ENCODE measurements at regions not wholly inside any gene's neighbourhood (a gene's known extent, or its start where the extent isn't known, plus 50 kb on each side); places are given as distances from the start of the nearest gene placed in this dataset.
"Not testable (repeated sequence)": the region's sequence is repeated elsewhere in the genome, so short reads cannot be mapped to it uniquely, and the experiment has no call there.

DNA sequence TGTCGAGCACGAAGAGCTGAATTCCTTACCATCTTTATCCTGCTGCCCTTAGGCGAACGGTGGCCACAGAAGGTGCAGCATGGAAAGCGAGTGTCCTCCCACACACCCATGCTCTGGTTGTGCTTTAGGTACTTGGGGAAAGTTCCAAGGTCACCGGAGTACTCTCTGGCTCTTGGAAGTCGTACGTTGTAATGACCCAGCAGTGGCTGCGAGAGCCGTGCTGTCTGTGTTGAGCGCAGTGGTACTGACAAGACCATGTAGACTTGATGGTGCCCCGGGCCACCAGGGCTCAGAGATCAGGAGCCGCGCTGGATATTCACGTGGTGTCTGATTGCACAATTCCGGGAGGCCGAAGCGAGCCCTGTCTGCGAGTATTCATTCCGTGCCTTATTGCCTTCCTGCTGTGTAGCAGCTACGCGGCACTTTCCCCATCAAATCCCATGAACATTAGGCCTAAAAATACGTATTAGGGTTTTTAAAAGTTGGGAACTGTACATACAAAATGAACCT, 222.0 kb downstream of the ZNF516 start:
- TF ChIP-seq, protein P1, sequence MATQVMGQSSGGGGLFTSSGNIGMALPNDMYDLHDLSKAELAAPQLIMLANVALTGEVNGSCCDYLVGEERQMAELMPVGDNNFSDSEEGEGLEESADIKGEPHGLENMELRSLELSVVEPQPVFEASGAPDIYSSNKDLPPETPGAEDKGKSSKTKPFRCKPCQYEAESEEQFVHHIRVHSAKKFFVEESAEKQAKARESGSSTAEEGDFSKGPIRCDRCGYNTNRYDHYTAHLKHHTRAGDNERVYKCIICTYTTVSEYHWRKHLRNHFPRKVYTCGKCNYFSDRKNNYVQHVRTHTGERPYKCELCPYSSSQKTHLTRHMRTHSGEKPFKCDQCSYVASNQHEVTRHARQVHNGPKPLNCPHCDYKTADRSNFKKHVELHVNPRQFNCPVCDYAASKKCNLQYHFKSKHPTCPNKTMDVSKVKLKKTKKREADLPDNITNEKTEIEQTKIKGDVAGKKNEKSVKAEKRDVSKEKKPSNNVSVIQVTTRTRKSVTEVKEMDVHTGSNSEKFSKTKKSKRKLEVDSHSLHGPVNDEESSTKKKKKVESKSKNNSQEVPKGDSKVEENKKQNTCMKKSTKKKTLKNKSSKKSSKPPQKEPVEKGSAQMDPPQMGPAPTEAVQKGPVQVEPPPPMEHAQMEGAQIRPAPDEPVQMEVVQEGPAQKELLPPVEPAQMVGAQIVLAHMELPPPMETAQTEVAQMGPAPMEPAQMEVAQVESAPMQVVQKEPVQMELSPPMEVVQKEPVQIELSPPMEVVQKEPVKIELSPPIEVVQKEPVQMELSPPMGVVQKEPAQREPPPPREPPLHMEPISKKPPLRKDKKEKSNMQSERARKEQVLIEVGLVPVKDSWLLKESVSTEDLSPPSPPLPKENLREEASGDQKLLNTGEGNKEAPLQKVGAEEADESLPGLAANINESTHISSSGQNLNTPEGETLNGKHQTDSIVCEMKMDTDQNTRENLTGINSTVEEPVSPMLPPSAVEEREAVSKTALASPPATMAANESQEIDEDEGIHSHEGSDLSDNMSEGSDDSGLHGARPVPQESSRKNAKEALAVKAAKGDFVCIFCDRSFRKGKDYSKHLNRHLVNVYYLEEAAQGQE (IDR thresholded peaks at IDR 0.05; ENCODE audit: insufficient replicate concordance, low read depth): no peak
- TF ChIP-seq CTCF (IDR thresholded peaks at IDR 0.05; ENCODE audit: insufficient read depth, low read length) (no peak), SPI1 (IDR thresholded peaks at IDR 0.05; ENCODE audit: borderline replicate concordance, low read depth) (no peak), POLR2AphosphoS5 (IDR thresholded peaks at IDR 0.05; ENCODE audit: low read depth) (no peak), GABPA (IDR thresholded peaks at IDR 0.05; ENCODE audit: low read depth) (no peak)
- Histone ChIP-seq H3K27ac (replicated peaks) (no peak overlapping the region), H3K27me3 (ENCODE audit: insufficient read depth, poor library complexity, severe bottlenecking) (peaks cover 7% of the 10 kb centered on the region), H3K4me3 (replicated peaks; ENCODE audit: insufficient read depth, low read length) (no peak overlapping the region)
- no peak for DNase-seq (ENCODE audit: low read depth in 1 of 2, low spot score in 1 of 2)

DNA sequence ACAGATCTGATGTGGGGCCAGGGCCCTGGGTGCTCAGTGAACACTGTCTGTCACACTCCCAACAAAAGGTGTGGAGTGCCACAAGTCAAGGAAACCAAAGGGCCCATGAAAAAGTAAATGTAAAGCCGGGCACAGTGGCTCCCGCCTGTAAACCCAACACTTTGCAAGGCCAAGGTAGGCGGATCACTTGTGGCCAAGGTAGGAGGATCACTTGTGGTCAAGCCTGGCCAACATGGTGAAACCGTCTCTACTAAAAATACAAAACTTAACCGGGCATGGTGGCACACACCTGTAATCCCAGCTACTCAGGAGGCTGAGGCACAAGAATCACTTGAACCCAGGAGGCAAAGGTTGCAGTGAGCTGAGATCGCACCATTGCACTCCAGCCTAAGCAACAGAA, 227.6 kb downstream of the ZNF516 start:
- not testable (repeated sequence) for H3K27me3 ChIP-seq (ENCODE audit: insufficient read depth, poor library complexity, severe bottlenecking); H3K4me3 ChIP-seq (replicated peaks; ENCODE audit: insufficient read depth, low read length); H3K27ac ChIP-seq (replicated peaks); DNase-seq (ENCODE audit: low read depth in 1 of 2, low spot score in 1 of 2)

GRCh38 chr18:76266236-76266991, 228.6 kb downstream of the ZNF516 start:
- Histone ChIP-seq H3K27me3 (ENCODE audit: insufficient read depth, poor library complexity, severe bottlenecking) (no peaks in the 10 kb centered on the region), H3K27ac (replicated peaks) (no peak overlapping the region), H3K4me3 (replicated peaks; ENCODE audit: insufficient read depth, low read length) (no peak overlapping the region)
- TF ChIP-seq GABPA (IDR thresholded peaks at IDR 0.05; ENCODE audit: low read depth) (no peak), POLR2AphosphoS5 (IDR thresholded peaks at IDR 0.05; ENCODE audit: low read depth) (no peak), CTCF (IDR thresholded peaks at IDR 0.05; ENCODE audit: insufficient read depth, low read length) (no peak), SPI1 (IDR thresholded peaks at IDR 0.05; ENCODE audit: borderline replicate concordance, low read depth) (no peak)
- TF ChIP-seq, protein P1 (IDR thresholded peaks at IDR 0.05; ENCODE audit: insufficient replicate concordance, low read depth): no peak
- no peak for DNase-seq (ENCODE audit: low read depth in 1 of 2, low spot score in 1 of 2)

DNA sequence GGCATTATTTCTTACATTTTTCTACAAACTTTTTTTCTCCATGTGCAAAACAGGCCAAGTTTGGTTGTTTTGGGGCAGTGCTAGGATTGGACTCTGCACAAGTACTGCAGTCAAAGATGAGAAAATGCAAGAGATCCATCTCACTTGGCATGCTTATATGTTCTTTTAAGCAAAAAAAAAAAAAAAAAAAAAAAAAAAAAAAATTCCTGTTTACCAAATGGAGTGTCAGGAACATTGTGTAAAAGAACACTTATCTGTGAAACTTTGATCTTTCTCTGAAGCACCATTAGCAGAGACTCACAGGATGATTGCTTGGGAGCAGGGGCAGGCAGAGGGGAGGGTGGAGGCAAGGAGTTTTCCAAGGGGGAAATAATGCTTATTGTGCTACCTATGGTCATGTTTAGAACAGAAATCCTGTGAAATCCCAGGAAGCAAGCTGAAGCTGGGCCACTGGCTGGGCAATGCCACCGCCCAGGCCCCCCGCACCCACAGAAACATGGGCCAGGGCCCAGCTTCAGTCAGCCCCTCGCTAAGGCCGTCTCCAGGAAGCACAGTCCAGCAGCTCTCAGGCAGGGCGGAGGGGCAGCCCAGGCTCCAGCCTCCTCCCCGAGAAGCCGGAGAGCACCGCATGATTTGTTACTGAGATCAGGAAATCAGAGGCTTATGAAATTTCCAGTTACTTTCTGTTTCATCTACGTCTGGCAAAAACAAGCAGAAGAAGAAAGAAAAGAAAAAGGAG, 229.4 kb downstream of the ZNF516 start:
- Histone ChIP-seq H3K4me3 (replicated peaks; ENCODE audit: insufficient read depth, low read length) (no peak overlapping the region), H3K27ac (replicated peaks) (no peak overlapping the region), H3K27me3 (ENCODE audit: insufficient read depth, poor library complexity, severe bottlenecking) (no peaks in the 10 kb centered on the region)
- DNase-seq (ENCODE audit: low read depth in 1 of 2, low spot score in 1 of 2): no peak
- no peak for TF ChIP-seq SPI1 (IDR thresholded peaks at IDR 0.05; ENCODE audit: borderline replicate concordance, low read depth)

Measured in HL-60 (cell line).